IPS-NIHi7 (cell line): ENCODE measurements at regions not wholly inside any gene's neighbourhood (a gene's known extent, or its start where the extent isn't known, plus 50 kb on each side); places are given as distances from the start of the nearest gene placed in this dataset.
A peak's percentile ranks its signal among the peaks of the same experiment; 100 is the strongest.

ENCODE experiments used
- DNase-seq: peaks from one replicate; pipeline ENCODE4 v3.0.0; 2012; ENCODE audit warnings: mixed read lengths; ENCODE audit errors: extremely low spot score

DNA sequence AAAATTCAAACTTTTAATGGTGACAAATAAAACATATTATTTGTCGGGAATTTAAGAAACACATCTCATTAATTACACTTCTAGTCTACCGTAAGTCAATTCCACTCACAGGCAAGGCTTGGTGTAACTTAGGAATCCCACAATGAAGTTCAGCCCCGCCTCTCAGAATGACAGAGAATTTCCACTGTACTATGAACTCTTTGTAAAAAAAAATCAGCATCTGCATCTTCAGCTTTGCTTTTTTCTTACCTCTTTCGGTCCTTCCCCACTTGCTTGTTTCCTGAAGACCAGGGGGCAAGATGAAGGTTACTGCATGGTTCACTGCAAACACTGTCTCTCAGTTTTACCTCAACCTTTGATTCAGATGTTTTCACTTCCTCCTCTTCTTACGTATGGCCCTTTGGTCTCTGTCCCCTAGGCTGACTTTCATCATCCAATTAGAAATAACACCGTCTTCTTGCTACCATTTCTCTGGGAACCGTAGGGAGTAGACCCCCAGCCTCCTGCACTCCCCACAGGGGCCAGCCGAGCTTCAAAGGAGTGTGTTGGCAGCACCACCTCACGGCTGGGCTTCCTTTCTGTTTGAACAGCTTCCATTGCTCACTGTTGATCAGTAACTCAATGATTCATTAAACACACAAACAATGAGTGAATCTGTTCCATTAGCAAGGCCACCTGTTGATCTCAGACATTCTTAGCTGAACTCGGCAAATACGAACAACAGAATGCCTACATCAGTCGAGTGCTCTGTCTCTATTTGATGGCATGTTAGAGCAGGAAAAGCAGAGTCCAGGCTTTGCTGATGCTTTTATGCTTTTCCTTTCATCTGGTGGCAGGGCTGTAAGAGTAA is 343.0 kb downstream of the BMP4 start:
- DNase-seq, result peak; percentile 24

GRCh38 chr14:53610947-53611346 is 345.7 kb downstream of the BMP4 start:
- no peak for DNase-seq

DNA sequence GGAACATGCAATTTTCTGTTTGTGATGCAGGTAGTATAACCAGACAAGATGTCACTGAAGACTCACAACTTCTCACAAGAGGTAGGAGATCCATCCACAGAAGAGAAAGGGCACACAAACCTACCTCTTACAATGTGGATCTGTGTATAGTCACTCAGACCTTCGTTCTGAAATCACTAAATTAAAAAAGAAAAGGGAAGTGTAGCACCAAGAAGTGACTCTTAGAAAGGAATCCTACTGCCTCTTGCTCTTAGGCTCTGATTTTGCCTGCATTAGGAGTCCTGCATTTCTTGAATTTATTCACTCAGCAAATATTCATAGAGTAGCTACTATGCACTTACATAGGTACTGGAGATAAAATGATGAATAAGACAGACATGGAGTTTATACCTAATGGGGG is 347.6 kb downstream of the BMP4 start:
- DNase-seq, result no peak

GRCh38 chr14:53608369-53608768 is 348.3 kb downstream of the BMP4 start:
- no peak for DNase-seq

GRCh38 chr14:53606203-53606602 is 350.4 kb downstream of the BMP4 start:
- DNase-seq, result no peak

DNA sequence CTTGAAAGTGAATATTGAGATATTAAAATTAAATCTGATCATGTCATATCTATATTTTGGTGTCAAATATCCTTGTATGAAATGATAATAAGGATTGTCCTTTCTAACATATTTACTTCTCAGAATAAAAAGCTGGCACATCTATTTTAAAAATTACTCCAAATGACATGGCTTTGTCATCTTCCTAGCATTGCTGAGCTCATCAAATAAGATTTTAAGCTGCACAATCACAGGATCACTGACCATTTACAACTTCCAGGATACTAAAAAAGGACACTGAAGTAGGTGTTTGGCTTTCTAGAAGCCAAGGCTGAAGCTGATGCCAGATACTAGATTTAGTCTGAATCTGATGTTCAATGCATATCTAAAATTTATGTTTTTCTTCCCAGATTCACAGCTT is 351.1 kb downstream of the BMP4 start:
- DNase-seq, result no peak

DNA sequence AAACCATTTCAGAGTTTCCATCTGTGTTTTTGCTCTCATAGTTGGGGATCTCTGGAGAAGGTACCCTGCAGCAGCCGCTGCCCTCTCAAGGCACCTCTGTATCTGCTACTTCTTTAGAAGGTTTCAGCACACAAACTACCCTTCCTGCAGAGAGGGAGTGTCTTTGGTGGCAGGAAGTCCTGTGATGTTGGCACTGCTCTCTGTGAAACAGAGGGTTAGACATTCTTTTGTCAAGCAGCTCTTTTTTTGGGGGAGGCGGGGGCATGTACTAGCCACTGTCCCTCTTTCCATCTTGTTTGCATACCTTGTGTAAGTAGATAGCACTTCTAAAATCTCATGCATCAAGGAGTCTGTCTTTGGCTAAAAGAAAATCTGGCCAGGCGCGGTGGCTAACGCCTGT is 352.6 kb downstream of the BMP4 start:
- no peak for DNase-seq

DNA sequence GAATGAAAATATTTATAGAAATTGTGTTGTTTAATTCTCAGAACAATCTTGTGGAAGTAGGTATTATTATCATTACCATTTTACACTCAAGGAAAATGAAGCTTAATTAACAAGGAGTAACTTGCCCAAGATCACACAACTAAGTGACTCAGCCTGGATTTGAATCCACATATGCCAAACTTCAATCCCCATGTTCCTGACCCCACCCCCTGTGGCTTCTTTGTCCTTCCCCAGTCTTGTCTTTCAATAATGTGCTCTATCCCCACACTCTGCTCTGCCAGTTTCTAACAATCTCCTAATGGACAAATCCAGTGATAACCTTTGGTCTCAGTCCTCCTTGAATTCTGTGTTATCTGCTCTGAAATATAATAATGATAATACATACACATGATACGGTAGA is 355.2 kb downstream of the BMP4 start:
- peak; percentile 29 for DNase-seq

GRCh38 chr14:53599221-53599945 is 357.2 kb downstream of the BMP4 start:
- DNase-seq, result peak; percentile 20

- no peak for DNase-seq
Measured at GRCh38 chr14:53596853-53597525, 359.6 kb downstream of the BMP4 start.

DNA sequence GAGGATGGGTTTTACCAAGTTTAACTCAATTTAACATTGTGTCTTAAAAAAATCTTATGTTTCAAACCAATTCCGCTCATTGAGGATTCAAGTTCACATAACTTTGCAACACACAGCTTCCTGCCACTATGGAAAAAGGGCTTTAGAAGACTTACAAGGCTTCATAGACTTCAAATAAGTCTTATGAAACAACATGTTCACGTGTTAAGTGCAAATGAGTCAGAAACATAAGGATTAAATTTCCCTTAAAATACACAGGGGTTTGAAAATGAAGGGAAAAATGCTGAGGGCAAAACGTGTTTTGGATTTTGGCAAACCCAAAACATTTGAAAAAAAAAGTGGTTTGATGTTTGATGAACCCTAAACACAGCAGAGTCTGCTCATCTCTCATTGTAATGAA is 364.8 kb downstream of the BMP4 start:
- DNase-seq, result no peak

DNA sequence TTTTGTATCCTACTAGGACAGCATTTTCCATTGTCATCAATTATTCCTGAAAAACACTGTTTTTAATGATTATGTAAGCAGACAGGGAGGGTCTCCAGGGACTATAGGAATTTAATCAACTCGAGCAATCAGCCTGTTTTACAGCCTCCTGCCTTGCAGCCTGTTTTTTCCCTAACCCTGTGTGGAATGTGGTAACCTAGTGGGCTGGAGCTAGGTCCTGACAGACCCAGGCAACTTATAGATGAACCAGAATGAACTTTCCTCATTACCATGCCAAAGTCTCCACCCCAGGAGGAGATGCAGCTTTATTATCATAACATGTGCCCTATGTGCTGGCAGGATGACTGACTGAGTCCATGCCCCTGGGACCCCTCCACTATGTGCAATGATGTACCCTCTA is 375.1 kb downstream of the BMP4 start:
- peak; percentile 24 for DNase-seq

DNA sequence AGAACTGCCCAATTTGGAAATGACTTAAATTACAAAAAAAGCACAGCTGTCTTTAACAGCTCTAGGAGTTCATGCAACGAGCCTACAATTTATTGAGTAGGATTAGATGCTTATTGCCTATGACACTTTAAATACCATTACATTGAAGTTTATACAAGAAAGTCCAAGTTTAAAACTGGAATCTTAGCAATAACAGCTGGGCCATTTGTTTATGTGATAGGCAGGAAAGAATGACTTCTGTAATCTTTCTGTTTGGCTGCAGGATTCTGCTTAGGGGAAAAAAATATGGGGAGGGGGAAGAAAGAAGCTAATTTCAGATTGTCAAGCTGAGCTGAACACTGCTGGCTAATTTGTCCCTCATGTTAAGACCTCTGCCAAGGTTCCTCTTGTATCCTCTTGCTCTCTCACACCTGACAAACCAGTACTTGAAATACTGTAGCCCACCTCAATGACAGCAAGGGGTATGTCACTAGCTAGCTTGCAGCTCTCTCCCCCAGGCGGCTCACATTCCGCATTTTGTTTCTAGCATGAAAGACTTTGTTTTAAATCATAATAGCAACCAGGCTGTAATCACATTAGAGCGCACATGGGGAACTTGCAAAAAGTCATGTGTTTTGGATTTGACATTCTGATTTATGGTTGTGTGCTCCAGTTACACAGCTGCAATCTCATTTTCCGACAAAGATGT is 384.8 kb downstream of the BMP4 start:
- peak; percentile 49 for DNase-seq

- DNase-seq, result peak; percentile 19
Measured at GRCh38 chr14:53570411-53571387, 385.9 kb downstream of the BMP4 start.

GRCh38 chr14:53569446-53569845 is 387.2 kb downstream of the BMP4 start:
- no peak for DNase-seq

DNA sequence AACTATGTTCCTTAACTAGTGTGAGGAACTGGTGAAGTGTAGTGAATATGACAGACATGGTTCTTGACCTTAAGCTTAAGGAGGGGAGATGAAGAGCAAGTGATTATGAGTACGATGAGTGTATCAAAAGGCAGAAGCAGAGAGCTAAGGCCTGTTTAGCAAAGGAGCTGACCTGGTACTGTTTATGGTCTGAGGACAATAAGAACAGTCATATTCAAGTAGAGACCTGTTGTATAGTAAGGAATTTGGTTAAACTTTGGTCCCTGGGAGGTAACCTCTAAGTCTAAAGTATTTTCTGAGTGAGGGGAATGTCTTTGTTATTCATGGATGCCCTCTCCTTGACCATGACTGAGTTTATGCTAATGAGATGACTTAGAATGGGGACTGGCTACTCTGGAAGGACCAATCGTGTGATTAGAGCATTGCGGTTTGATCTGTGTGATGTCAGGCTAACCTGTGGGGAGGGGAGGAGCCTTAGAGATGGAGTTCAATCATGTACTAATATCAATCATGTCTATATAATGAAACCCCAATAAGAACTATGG is 389.3 kb downstream of the BMP4 start:
- DNase-seq, result no peak

GRCh38 chr14:53564870-53565269 is 391.8 kb downstream of the BMP4 start:
- DNase-seq, result no peak

GRCh38 chr14:53563628-53564027 is 393.0 kb downstream of the BMP4 start:
- no peak for DNase-seq

GRCh38 chr14:53553221-53553620 is 400.1 kb upstream of the DDHD1 start:
- no peak for DNase-seq

GRCh38 chr14:53551862-53552261 is 398.7 kb upstream of the DDHD1 start:
- no peak for DNase-seq

GRCh38 chr14:53550776-53551175 is 397.7 kb upstream of the DDHD1 start:
- DNase-seq, result no peak
